ENCODE measurements at regions not wholly inside any gene's neighbourhood (a gene's known extent, or its start where the extent isn't known, plus 50 kb on each side); places are given as distances from the start of the nearest gene placed in this dataset.

- TF ChIP-seq CTCF (conservative IDR thresholded peaks at IDR 0.05): no peak
- H3K4me1 Mint-ChIP-seq (ENCODE audit: unreplicated experiment): no peaks in the 10 kb centered on the region
- H3K27ac Mint-ChIP-seq: no peak overlapping the region
- no peak for DNase-seq (ENCODE audit: extremely low spot score, unreplicated experiment)
- no peak overlapping the region for H3K4me3 Mint-ChIP-seq
- H3K36me3 Mint-ChIP-seq: no peaks in the 10 kb centered on the region
- H3K27me3 Mint-ChIP-seq: peaks cover 3% of the 10 kb centered on the region
- H3K9me3 Mint-ChIP-seq: peaks cover 3% of the 10 kb centered on the region
Measured at GRCh38 chr6:84458271-84458670, 230.8 kb upstream of the CEP162 start.

DNA sequence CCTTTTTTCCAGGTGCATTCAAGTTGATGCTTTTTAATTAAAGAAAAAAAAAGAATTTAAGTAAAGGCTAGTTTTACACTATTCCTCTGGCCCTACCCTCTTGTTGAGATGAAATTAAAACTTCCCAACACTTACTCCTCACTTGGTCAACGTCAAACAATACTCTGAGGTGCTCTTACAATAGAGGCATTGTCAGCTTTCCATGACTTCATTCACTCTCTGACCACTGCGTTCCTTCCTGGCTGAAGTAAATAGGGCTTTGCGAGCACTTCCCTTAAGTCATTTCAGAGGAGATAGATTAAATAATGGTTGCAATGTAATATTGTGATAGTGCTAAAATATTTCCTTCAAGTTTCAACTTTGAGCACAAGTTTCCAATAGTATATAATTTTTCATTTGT is 229.8 kb upstream of the CEP162 start:
- no peak for TF ChIP-seq CTCF (conservative IDR thresholded peaks at IDR 0.05)
- Mint-ChIP-seq H3K9me3 (peaks cover 3% of the 10 kb centered on the region), H3K27me3 (peaks cover 3% of the 10 kb centered on the region), H3K36me3 (no peaks in the 10 kb centered on the region), H3K27ac (no peak overlapping the region), H3K4me3 (no peak overlapping the region), H3K4me1 (ENCODE audit: unreplicated experiment) (no peaks in the 10 kb centered on the region)
- DNase-seq (ENCODE audit: extremely low spot score, unreplicated experiment): no peak

DNA sequence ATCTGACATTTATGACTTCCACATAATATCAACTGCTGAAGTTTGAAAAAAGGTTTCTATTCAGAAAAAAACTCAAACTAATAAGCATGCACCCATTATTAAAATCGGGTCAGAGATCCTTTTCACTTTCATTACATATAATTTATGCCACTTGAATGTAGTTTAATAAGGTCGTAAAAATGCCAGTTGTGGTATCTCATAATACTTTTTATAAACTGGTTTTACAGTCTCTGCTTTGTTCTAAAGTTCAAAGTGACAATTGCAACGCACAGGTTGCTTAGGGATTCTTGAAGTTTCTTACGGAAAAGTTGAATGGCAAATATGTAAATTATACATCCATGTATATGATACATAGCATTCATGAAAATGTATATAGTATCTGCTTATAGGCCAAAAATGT is 229.4 kb upstream of the CEP162 start:
- H3K27me3 Mint-ChIP-seq: peaks cover 3% of the 10 kb centered on the region
- DNase-seq (ENCODE audit: extremely low spot score, unreplicated experiment): no peak
- H3K36me3 Mint-ChIP-seq: no peaks in the 10 kb centered on the region
- TF ChIP-seq CTCF (conservative IDR thresholded peaks at IDR 0.05): no peak
- peaks cover 3% of the 10 kb centered on the region for H3K9me3 Mint-ChIP-seq
- H3K27ac Mint-ChIP-seq: no peak overlapping the region
- no peak overlapping the region for H3K4me3 Mint-ChIP-seq
- H3K4me1 Mint-ChIP-seq (ENCODE audit: unreplicated experiment): no peaks in the 10 kb centered on the region

DNA sequence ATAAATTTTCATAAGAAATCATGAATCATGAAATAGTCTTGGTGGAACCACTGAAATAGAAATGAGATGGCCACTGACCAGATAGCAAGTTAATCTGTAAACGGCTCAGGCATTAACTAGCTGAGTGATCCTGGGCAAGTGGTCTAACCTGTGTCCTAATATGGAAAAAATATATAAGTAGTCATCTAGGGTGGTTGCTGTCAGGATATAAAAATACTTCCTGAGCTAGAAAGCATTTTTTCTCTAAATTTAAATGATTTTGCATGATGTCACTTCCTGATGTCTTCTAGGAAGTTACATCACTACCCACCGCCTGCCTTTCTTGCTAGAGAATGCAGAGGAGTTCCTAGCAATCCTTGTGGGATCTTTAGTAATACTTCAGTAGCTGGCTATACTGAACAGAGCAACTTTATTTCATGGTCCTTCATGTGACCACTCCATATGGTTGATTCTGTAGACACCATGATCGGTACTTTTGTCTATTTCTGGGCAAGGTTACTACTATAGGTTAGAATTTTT is 228.1 kb upstream of the CEP162 start:
- no peak for TF ChIP-seq CTCF (conservative IDR thresholded peaks at IDR 0.05)
- Mint-ChIP-seq H3K4me1 (ENCODE audit: unreplicated experiment) (no peaks in the 10 kb centered on the region), H3K36me3 (no peaks in the 10 kb centered on the region), H3K9me3 (peaks cover 3% of the 10 kb centered on the region), H3K27ac (no peak overlapping the region), H3K4me3 (no peak overlapping the region), H3K27me3 (peaks cover 3% of the 10 kb centered on the region)
- no peak for DNase-seq (ENCODE audit: extremely low spot score, unreplicated experiment)

DNA sequence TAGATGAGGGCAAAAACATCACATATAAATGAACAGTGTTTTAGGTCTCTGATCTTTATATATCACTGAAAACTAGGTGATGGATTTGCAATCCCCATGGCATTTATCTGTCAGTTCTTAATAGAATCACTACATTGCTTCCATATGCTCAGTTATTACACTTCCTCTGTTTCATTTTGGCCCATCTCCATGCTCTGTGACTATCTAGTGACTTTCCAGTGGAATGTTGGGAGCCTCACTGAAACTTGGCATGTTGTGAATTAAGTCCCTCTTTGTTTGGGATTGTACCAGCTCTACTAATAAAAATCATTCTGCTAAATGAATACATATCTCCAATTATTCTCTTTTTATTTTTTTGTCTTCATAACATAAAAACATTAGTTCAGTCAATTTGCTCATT is 226.1 kb upstream of the CEP162 start:
- Mint-ChIP-seq H3K4me3 (no peak overlapping the region), H3K27ac (no peak overlapping the region), H3K27me3 (no peaks in the 10 kb centered on the region), H3K36me3 (no peaks in the 10 kb centered on the region), H3K4me1 (ENCODE audit: unreplicated experiment) (peaks cover 5% of the 10 kb centered on the region), H3K9me3 (peaks cover 3% of the 10 kb centered on the region)
- DNase-seq (ENCODE audit: extremely low spot score, unreplicated experiment): no peak
- TF ChIP-seq CTCF (conservative IDR thresholded peaks at IDR 0.05): no peak

DNA sequence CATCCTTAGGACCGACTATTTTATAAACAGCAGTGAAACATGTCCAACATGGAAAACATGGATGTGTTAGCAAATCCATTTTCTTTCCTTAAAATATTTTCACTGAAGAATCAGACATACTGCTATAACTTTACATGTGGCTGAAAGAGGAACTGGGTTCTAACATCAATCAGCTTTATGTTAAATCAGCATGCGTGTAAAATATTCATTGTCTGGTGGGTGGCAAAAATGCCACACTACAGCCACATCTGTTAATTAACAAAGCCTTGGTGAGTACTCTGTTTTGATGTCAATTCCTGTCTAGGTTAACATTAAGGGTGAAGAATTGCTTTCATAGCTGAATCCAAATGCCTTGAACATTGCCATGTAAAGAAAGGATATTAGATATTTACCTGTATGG is 222.6 kb upstream of the CEP162 start:
- no peak for TF ChIP-seq CTCF (conservative IDR thresholded peaks at IDR 0.05)
- H3K27ac Mint-ChIP-seq: no peak overlapping the region
- no peaks in the 10 kb centered on the region for H3K27me3 Mint-ChIP-seq
- H3K9me3 Mint-ChIP-seq: no peaks in the 10 kb centered on the region
- no peaks in the 10 kb centered on the region for H3K36me3 Mint-ChIP-seq
- H3K4me3 Mint-ChIP-seq: no peak overlapping the region
- DNase-seq (ENCODE audit: extremely low spot score, unreplicated experiment): no peak
- peaks cover 5% of the 10 kb centered on the region for H3K4me1 Mint-ChIP-seq (ENCODE audit: unreplicated experiment)

Measured in type B pancreatic cell (in vitro differentiated cells).